H9 (cell line): ENCODE measurements at regions not wholly inside any gene's neighbourhood (a gene's known extent, or its start where the extent isn't known, plus 50 kb on each side); places are given as distances from the start of the nearest gene placed in this dataset.

ENCODE experiments used
- DNase-seq: peaks from one replicate; pipeline ENCODE4 v3.0.0-alpha.2; 2017
- H2AFZ ChIP-seq: one replicate; pipeline ENCODE4 v1.6.1; 2013; ENCODE audit warnings: mild to moderate bottlenecking, low read length, control low read depth, moderate library complexity
- H2AK5ac ChIP-seq: 2 replicates; pipeline ENCODE4 v1.6.1; 2013; ENCODE audit warnings: low read length, control low read depth, mixed read lengths; ENCODE audit not compliant: insufficient read length
- H2BK120ac ChIP-seq: one replicate; pipeline ENCODE4 v1.6.1; 2013; ENCODE audit warnings: low read depth, mild to moderate bottlenecking, low read length, control low read depth, inconsistent platforms; ENCODE audit not compliant: poor library complexity, severe bottlenecking
- H2BK12ac ChIP-seq: 2 replicates; pipeline ENCODE4 v1.6.1; 2013; ENCODE audit warnings: low read length, control low read depth, mixed read lengths, low read depth; ENCODE audit not compliant: insufficient read length
- H2BK15ac ChIP-seq: 2 replicates; pipeline ENCODE4 v1.6.1; 2013; ENCODE audit warnings: low read depth, low read length, control low read depth
- H2BK20ac ChIP-seq: one replicate; pipeline ENCODE4 v1.6.1; 2013; ENCODE audit warnings: low read depth, mild to moderate bottlenecking, low read length, control low read depth, inconsistent platforms; ENCODE audit not compliant: poor library complexity, severe bottlenecking
- H2BK5ac ChIP-seq: 2 replicates; pipeline ENCODE4 v1.6.1; 2013; ENCODE audit warnings: low read length, control low read depth, mixed read lengths; ENCODE audit not compliant: insufficient read length
- H3K14ac ChIP-seq: 2 replicates; pipeline ENCODE4 v1.6.1; 2013; ENCODE audit warnings: low read length, control low read depth; ENCODE audit not compliant: insufficient read depth
- H3K18ac ChIP-seq: 2 replicates; pipeline ENCODE4 v1.6.1; 2013; ENCODE audit warnings: low read depth, mild to moderate bottlenecking, mixed read lengths, low read length, control low read depth; ENCODE audit not compliant: insufficient read length
- H3K23ac ChIP-seq: 2 replicates; pipeline ENCODE4 v1.6.1; 2013; ENCODE audit warnings: low read length, control low read depth, mixed read lengths, low read depth; ENCODE audit not compliant: insufficient read length
- H3K23me2 ChIP-seq: 2 replicates; pipeline ENCODE4 v1.6.1; 2013; ENCODE audit warnings: low read depth, mild to moderate bottlenecking, mixed read lengths, low read length, control low read depth; ENCODE audit not compliant: insufficient read length, poor library complexity, severe bottlenecking
- H3K27ac ChIP-seq: 2 replicates; pipeline ENCODE4 v1.5.1; 2013; ENCODE audit warnings: low read length, control low read depth, mixed read lengths, low read depth; ENCODE audit not compliant: insufficient read length
- H3K27me3 ChIP-seq: 2 replicates; pipeline ENCODE4 v1.6.1; 2013; ENCODE audit warnings: low read length, control low read depth, inconsistent platforms; ENCODE audit not compliant: insufficient read depth
- H3K4ac ChIP-seq: 2 replicates; pipeline ENCODE4 v1.6.1; 2013; ENCODE audit warnings: low read depth, mild to moderate bottlenecking, control low read depth, inconsistent platforms, low read length, moderate library complexity
- H3K4me1 ChIP-seq: 2 replicates; pipeline ENCODE4 v1.6.1; 2013; ENCODE audit warnings: low read length, control low read depth, inconsistent platforms; ENCODE audit not compliant: insufficient read depth
- H3K4me2 ChIP-seq: 2 replicates; pipeline ENCODE4 v1.6.1; 2013; ENCODE audit warnings: low read length, control low read depth, mixed read lengths; ENCODE audit not compliant: insufficient read length, insufficient read depth
- H3K56ac ChIP-seq: 2 replicates; pipeline ENCODE4 v1.6.1; 2013; ENCODE audit warnings: low read depth, mild to moderate bottlenecking, mixed read lengths, low read length, control low read depth; ENCODE audit not compliant: insufficient read length
- H3K79me1 ChIP-seq: 2 replicates; pipeline ENCODE4 v1.6.1; 2013; ENCODE audit warnings: low read depth, mild to moderate bottlenecking, moderate library complexity, low read length, control low read depth, inconsistent platforms; ENCODE audit not compliant: insufficient read depth, poor library complexity, severe bottlenecking
- H3K79me2 ChIP-seq: 2 replicates; pipeline ENCODE4 v1.6.1; 2013; ENCODE audit warnings: low read length, control low read depth, inconsistent platforms; ENCODE audit not compliant: insufficient read depth
- H3K9ac ChIP-seq: 2 replicates; pipeline ENCODE4 v1.6.1; 2013; ENCODE audit warnings: low read length, control low read depth, mixed read lengths; ENCODE audit not compliant: insufficient read length; ENCODE audit errors: extremely low read depth
- H3K9me3 ChIP-seq: one replicate; pipeline ENCODE4 v1.6.1; 2013; ENCODE audit warnings: low read depth, low read length, inconsistent platforms; ENCODE audit not compliant: control insufficient read depth
- H3T11ph ChIP-seq: one replicate; pipeline ENCODE4 v1.6.1; 2013; ENCODE audit warnings: mild to moderate bottlenecking, low read length, control low read depth, inconsistent platforms
- H4K20me1 ChIP-seq: one replicate; pipeline ENCODE4 v1.6.1; 2013; ENCODE audit not compliant: control insufficient read depth, insufficient read length, insufficient read depth
- H4K5ac ChIP-seq: 2 replicates; pipeline ENCODE4 v1.6.1; 2013; ENCODE audit warnings: low read depth, mild to moderate bottlenecking, mixed read lengths, low read length, control low read depth; ENCODE audit not compliant: insufficient read length
- H4K8ac ChIP-seq: replicated peaks from 2 replicates; pipeline ENCODE4 v1.6.1; 2013; ENCODE audit warnings: low read length, control low read depth, mixed read lengths, low read depth; ENCODE audit not compliant: insufficient read length
- H4K91ac ChIP-seq: 2 replicates; pipeline ENCODE4 v1.6.1; 2013; ENCODE audit warnings: low read depth, mild to moderate bottlenecking, moderate library complexity, mixed read lengths, low read length, control low read depth; ENCODE audit not compliant: insufficient read length
- H3K27ac Mint-ChIP-seq, 3 experiments: 2 replicates in 2 of 3; 3 replicates in 1 of 3; pipeline ENCODE4 v1.8.0; 2020 to 2021; ENCODE audit warnings: mixed read lengths in 3 of 3, mild to moderate bottlenecking in 1 of 3, moderate library complexity in 1 of 3
- H3K27me3 Mint-ChIP-seq: 2 replicates; pipeline ENCODE4 v1.8.0; 2021; ENCODE audit warnings: low read depth, mild to moderate bottlenecking, moderate library complexity, mixed read lengths
- H3K36me3 Mint-ChIP-seq, 3 experiments: 2 replicates in 2 of 3; 3 replicates in 1 of 3; pipeline ENCODE4 v1.8.0; 2020 to 2021; ENCODE audit warnings: low read depth in 3 of 3, mixed read lengths in 3 of 3; ENCODE audit not compliant: insufficient read depth in 1 of 3
- H3K4me1 Mint-ChIP-seq, 2 experiments: 2 replicates each; pipeline ENCODE4 v1.8.0; 2020; ENCODE audit warnings: mixed read lengths in 2 of 2
- H3K4me3 Mint-ChIP-seq, 2 experiments: 2 replicates in 1 of 2; 3 replicates in 1 of 2; pipeline ENCODE4 v1.8.0; 2020 to 2021; ENCODE audit warnings: mild to moderate bottlenecking in 2 of 2, mixed read lengths in 2 of 2, moderate library complexity in 1 of 2
- H3K9me3 Mint-ChIP-seq, 2 experiments: 2 replicates in 1 of 2; 3 replicates in 1 of 2; pipeline ENCODE4 v1.8.0; 2020; ENCODE audit warnings: mild to moderate bottlenecking in 2 of 2, mixed read lengths in 2 of 2, moderate library complexity in 1 of 2
- CTCF ChIP-seq: fragments of 200-600 bp; sonication (generic); conservative IDR thresholded peaks from 3 replicates; pipeline ENCODE4 v1.8.0; 2021; ENCODE audit warnings: antibody characterized with exemption, mild to moderate bottlenecking
- WGBS: extraction: QIAGEN DNeasy Blood & Tissue Kit; methylation state at CpG from one replicate; pipeline ENCODE4 v1.1.7; 2013; ENCODE audit warnings: missing lambda C conversion rate, low lambda C conversion rate, mixed read lengths; ENCODE audit not compliant: insufficient read length; ENCODE audit errors: extremely low coverage; 5-methylcytosine and 5-hydroxymethylcytosine counted together

- no peak overlapping the region for H3K23ac ChIP-seq
- H4K5ac ChIP-seq, result no peak overlapping the region
- H4K20me1 ChIP-seq, result no peaks in the 10 kb centered on the region
- no peaks in the 10 kb centered on the region for H3K36me3 Mint-ChIP-seq
- H3K9me3 Mint-ChIP-seq, result no peaks in the 10 kb centered on the region
- no peak overlapping the region for H2BK12ac ChIP-seq
- H3K18ac ChIP-seq, result no peak overlapping the region
- no peak overlapping the region for H2BK5ac ChIP-seq
- no peak overlapping the region for H2AFZ ChIP-seq
- H3K14ac ChIP-seq, result no peak overlapping the region
- no peak overlapping the region for H2BK15ac ChIP-seq
- no peak overlapping the region for H3K4ac ChIP-seq
- TF ChIP-seq CTCF, result no peak
- H3K9ac ChIP-seq, result no peak overlapping the region
- no peak overlapping the region for H2BK20ac ChIP-seq
- H3T11ph ChIP-seq, result no peak overlapping the region
- H3K4me1 Mint-ChIP-seq, result peaks cover 6 to 8% of the 10 kb centered on the region in 2 experiments; a peak in 2 of 4 replicates
- DNase-seq, result no peak
- no peak overlapping the region for H4K91ac ChIP-seq
- H3K79me1 ChIP-seq, result no peaks in the 10 kb centered on the region
- no peak overlapping the region for H3K27ac Mint-ChIP-seq
- no peak overlapping the region for H2AK5ac ChIP-seq
- H3K4me1 ChIP-seq, result no peaks in the 10 kb centered on the region
- no peaks in the 10 kb centered on the region for H3K27me3 Mint-ChIP-seq
- H3K4me2 ChIP-seq, result no peak overlapping the region
- no peaks in the 10 kb centered on the region for H3K79me2 ChIP-seq
- H2BK120ac ChIP-seq, result no peak overlapping the region
- no peak overlapping the region for H3K27ac ChIP-seq
- H4K8ac ChIP-seq, result no peak overlapping the region
- no peak overlapping the region for H3K56ac ChIP-seq
- WGBS, result no CpG with 5 or more reads among the region's 2 CpGs
- H3K23me2 ChIP-seq, result no peaks in the 10 kb centered on the region
- no peaks in the 10 kb centered on the region for H3K27me3 ChIP-seq
- H3K9me3 ChIP-seq, result no peaks in the 10 kb centered on the region
- no peak overlapping the region for H3K4me3 Mint-ChIP-seq
Observed at GRCh38 chr3:124147946-124148345, 156.0 kb upstream of the ROPN1 start.
